NCI-H446 treated with DMSO at 0.1 percent for 48 hours (cell line): ENCODE measurements at regions not wholly inside any gene's neighbourhood (a gene's known extent, or its start where the extent isn't known, plus 50 kb on each side); places are given as distances from the start of the nearest gene placed in this dataset.

Experiments
- DNase-seq: peaks from one replicate; lab custom pipeline; 2025; lab: John Stamatoyannopoulos, UW

DNA sequence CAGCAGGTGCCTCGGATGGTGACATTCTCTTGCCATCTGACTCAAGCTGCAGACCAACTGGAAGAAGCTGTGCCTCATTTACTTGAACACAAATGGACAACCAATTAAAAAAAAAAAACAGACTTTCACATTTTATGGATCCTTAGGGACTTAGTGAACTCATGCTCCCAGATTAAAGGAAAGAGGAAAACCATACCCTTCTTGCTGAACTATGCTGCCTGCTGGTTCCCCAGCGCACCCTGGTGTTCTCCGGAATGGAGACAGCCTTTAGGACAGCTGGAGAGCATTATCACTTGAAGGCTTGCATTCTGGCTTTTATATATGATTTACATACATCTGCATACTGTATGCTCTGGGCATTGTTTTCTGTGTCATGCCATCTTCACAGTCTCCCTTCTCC is 370.7 kb downstream of the SLC4A3 start:
- DNase-seq: no peak

- no peak for DNase-seq
These were observed 371.3 kb downstream of the SLC4A3 start for GRCh38 chr2:219998714-219999227.

DNA sequence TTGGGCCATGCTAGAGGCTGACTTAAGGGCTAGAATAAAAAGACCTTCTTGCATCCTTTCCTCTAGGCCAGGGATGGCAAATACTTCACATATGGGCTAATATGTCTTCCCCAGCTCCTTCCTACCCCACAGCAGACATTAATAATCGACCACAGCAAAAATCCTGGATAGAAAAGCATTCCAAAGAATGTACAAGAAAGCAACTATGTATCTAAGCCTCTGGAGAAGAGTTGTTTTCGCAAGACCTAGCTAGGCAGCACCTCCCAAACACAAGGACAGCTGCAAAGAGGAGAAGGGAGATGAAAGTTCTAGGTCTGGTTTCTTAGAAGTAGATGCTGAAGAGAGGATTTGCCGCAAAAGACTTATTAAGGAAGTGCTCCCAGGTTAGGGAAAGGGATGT is 372.6 kb downstream of the SLC4A3 start:
- no peak for DNase-seq

DNA sequence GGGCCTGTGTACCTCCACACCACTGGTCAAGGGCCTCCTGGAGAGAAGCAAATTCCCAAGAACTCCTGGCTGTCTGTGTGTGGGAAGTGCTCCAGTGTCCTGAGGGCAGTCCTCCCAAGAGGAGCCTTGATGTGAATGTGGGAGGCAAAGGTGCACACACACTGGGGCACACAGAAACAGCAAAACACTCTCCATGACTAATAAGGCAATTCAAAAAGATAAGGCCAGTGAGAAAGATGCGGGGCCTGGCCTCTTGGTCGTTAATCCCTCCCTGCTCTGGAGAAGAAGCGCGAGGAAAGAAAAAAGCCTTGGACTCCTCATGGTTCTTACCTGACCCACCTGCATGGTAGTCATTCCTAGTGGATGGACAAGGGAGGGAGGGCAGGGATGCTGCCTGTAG is 373.2 kb downstream of the SLC4A3 start:
- no peak for DNase-seq

GRCh38 chr2:220001751-220002150 is 374.3 kb downstream of the SLC4A3 start:
- no peak for DNase-seq

GRCh38 chr2:220002251-220002650 is 374.8 kb downstream of the SLC4A3 start:
- no peak for DNase-seq

GRCh38 chr2:220002699-220003098 is 375.3 kb downstream of the SLC4A3 start:
- no peak for DNase-seq

GRCh38 chr2:220005362-220005761 is 377.9 kb downstream of the SLC4A3 start:
- no peak for DNase-seq

DNA sequence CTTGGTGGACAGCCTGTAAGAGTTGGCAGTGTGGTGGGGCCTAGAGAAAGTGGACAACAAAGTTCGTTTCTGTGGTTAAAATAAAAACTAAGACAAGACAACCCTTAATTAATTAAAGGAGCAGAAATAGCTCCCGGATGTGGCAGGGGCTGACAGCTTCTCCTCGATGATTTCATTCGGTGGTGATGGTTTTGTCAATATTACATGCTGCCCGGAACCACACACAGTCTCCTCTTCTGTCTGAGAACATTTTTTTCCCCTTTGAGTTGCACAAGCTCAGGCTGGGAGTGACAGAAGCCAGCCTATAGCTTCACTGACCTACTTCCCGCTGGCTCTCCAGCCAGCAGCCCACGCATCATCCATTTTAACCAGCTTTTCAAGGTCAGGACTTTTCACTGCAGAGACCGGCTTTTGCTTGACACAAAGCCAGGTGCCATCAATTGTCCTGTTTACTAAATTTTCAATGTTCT is 378.8 kb downstream of the SLC4A3 start:
- no peak for DNase-seq

GRCh38 chr2:220011859-220012258 is 384.4 kb downstream of the SLC4A3 start:
- no peak for DNase-seq

GRCh38 chr2:220014961-220015360 is 387.5 kb downstream of the SLC4A3 start:
- DNase-seq: no peak

GRCh38 chr2:220015576-220015975 is 388.1 kb downstream of the SLC4A3 start:
- DNase-seq: no peak

DNA sequence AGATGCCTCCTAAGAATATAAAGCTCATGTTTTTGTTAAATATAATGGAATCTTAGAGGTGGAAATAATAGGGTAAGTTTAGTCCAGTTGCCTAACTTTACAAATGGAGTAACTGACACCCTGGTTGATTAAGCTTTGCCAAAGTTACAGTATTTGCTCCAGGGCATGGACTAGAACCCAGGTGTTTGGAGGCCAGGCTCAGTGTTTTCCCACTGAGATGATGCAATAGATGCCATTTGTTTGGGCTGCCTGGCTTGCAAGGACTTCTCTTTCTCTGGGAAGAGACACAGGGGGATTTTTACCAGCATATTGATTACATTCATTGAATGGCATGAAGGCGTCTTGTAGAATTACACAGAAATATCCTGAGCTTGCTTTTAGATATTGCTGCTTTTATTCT is 397.8 kb downstream of the SLC4A3 start:
- no peak for DNase-seq

DNA sequence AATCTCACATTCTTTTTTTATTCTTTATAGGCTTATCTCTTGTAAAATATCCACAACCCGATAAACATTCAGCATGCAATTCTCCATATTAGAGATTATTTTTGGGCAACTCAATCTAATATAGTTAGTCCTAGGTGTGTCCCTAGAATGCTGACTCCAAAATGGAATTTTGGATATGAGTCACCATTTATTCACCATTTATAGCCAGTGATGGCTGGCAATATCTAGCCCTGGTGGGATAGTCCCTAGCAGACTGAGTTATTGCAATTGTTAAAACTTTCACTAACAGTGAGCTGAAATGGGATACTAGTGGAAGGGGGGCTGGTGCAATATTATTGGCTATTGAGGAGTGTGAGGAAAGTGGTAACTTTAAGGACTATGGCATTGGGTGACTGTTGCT is 401.6 kb downstream of the SLC4A3 start:
- no peak for DNase-seq

- no peak for DNase-seq
These were observed 406.1 kb downstream of the SLC4A3 start for GRCh38 chr2:220033546-220033945.

DNA sequence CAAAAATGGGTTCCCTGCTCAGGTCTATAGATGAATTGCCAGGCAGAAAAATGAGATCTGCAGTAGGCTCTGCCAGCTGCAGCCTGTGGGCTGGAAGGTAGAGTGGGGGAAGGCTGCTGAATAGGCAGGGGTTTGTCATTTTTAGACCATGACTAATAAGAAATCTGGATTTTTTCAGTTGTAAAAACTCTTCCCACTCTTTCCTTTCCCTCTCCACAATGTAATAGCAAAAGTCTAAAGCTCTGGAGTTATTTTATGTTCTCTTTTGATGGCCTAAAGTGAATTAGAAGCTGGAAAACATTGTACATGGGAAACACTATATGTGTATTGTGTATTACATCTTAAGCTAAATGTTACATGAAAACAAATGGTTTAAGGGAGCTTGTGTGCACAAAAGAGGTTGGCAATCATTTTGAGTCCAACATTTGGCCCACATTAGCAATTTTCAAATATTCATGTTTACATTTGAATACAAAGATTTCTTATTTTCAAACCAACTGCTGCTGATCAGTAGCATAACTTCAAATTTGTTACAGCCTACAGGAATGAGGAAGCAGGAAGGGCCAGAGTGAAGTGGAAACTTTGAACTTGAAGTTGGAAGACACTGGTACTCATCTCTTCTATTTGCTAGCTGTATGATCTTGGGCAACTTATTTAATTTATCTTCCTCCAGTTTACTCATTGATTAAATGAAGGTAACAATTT is 407.1 kb downstream of the SLC4A3 start:
- no peak for DNase-seq

- DNase-seq: no peak
These were observed 409.0 kb downstream of the SLC4A3 start for GRCh38 chr2:220036431-220036830.

DNA sequence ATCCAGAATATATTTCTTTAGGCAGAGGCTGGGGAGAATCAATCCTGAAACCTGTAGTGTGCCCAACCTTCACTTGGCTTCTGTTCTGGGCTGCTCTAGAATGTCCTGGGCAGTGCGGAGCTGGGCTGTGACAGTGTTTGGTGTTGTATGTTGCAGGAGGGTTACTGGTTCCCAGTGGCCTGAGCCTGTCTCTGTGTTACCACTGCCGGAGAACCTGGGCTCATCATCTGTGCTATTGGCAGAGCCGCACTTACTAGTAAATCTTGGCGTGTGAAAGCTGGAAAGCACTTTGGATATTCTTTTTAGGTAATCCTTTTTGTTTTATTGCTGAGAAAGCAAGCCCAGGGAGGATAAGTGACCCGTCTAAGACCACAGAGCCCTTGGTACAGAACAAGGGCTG is 412.9 kb downstream of the SLC4A3 start:
- DNase-seq: no peak

- no peak for DNase-seq
These were observed 414.0 kb downstream of the SLC4A3 start for GRCh38 chr2:220041447-220041846.

DNA sequence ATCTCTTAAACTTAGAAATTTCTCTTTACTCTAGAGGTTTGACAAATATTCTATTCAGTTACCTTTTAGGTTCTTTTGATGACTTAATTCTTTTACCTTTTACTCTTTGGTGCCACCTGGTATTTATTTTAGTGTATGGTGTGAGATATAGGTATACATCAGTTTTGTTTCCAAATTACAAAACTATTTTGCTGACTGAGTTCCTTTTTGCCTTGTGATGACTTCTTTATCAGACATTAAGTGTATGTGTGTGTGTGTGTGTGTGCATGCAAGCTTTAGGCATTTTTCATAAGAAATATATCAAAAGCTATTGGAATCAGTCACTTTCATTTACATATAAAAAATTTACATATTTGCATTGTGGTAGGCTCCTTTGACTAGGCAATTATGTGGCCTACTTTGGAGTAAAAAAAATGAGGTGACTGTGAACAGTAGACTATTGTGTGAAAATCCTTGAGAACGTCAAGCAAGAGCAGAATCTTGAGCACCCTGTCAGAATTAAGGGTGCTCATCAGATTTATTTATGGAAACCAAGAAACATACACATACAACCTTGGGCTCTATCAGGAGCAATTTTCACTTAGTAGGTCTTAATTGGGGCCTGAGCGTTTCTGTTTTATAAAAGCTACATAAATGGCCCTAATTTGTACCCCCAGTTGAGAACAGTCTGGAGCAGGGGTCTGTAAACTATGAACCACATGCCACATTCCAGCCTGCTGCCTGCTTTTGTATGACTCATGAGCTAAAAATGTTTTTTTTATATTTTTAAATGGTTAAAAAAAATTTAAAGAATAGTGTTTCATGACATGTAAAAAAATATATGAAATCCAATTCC is 415.9 kb downstream of the SLC4A3 start:
- no peak for DNase-seq

DNA sequence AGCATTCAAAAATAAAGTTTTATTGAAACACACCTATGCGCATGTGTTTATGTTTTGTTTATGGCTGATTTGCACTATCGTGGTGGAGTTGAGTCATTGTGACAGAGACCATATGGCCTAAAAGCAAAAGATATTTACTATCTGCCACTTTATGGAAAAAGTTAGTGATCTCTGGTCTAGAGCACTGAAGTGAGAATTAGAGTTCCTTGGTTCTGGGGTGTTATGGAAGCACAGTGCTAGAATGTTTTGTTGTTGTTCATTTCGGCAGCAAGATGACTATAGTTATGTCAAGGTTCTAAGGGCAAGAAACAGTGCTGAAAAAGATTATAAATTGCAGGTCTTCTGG is 416.5 kb downstream of the SLC4A3 start:
- DNase-seq: no peak

DNA sequence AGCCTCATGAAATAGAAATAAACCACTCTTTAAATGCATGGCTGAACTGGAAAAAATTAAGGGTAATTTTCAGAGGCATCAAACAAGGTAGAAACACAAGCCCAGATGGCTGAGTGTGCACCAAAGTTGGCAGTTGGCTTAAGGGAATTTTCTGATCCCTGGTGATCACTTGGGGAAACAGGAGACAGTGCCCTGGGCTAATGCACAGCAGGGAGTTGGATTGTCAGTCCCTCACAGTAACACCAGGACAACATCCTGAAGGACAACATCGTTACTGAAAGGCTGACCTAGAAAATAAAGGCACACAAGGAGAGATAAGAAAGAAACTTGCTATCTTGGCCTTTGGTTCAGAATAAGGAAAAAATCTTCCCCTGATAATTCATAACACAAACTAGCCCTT is 417.0 kb downstream of the SLC4A3 start:
- no peak for DNase-seq

DNA sequence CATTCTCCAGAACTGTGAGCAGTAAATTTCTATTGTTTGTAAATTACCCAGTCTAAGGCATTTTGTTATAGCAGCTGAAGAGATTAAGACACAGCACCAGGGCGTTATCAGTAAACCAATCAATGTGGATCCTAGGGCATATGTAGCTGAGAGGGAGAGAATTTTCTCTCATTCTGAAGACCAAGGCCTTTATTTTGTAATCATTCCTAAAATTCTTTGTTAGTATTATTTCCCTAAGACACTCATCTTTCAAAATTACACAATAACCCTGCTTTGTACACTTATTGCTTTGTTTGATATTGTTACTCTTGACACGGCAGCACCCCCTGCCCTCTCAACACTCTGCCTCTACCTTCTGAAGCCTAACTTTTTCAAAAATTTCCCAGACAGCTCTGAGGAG is 419.1 kb downstream of the SLC4A3 start:
- no peak for DNase-seq
